CD14-positive monocyte (primary cell): ENCODE measurements at regions not wholly inside any gene's neighbourhood (a gene's known extent, or its start where the extent isn't known, plus 50 kb on each side); places are given as distances from the start of the nearest gene placed in this dataset.

Experiments used
- DNase-seq, 3 donors: peaks; one replicate each; pipeline ENCODE4 v3.0.0-alpha.2; 2011 to 2022
- H2AFZ ChIP-seq: 2 replicates; pipeline ENCODE4 v1.6.0; 2012; ENCODE audit warnings: mild to moderate bottlenecking, low read depth, low read length, inconsistent platforms; ENCODE audit not compliant: insufficient read depth, poor library complexity, severe bottlenecking
- H3K27ac ChIP-seq, 2 donors: 1 replicate in 1 of 2; 2 replicates in 1 of 2; pipeline ENCODE4 v1.5.1; 2012 to 2013; ENCODE audit warnings: low read length in 2 of 2, control low read depth in 1 of 2, inconsistent platforms in 1 of 2, low read depth in 1 of 2, mild to moderate bottlenecking in 1 of 2
- H3K27me3 ChIP-seq, 2 donors: one replicate each; pipeline versions ENCODE4 v1.6.0 to v1.6.1; 2011 to 2013; ENCODE audit warnings: low read length in 2 of 2; ENCODE audit not compliant: control insufficient read depth in 2 of 2, insufficient read depth in 2 of 2
- H3K36me3 ChIP-seq, 2 donors: replicated peaks in 1 of 2; 1 replicate in 1 of 2; 2 replicates in 1 of 2; pipeline versions ENCODE4 v1.5.1 to v1.6.1; 2012 to 2013; ENCODE audit warnings: low read length in 2 of 2, control low read depth in 1 of 2, inconsistent platforms in 1 of 2, mild to moderate bottlenecking in 1 of 2; ENCODE audit not compliant: insufficient read depth in 2 of 2, control insufficient read depth in 1 of 2
- H3K4me1 ChIP-seq, 2 donors: 1 replicate in 1 of 2; 2 replicates in 1 of 2; pipeline versions ENCODE4 v1.5.1 to v1.6.1; 2012 to 2013; ENCODE audit warnings: low read length in 2 of 2, control low read depth in 1 of 2, inconsistent platforms in 1 of 2, mild to moderate bottlenecking in 1 of 2, moderate library complexity in 1 of 2; ENCODE audit not compliant: insufficient read depth in 2 of 2, control insufficient read depth in 1 of 2
- H3K4me2 ChIP-seq: replicated peaks from 2 replicates; pipeline ENCODE3; 2012; ENCODE audit warnings: low read length, moderate library complexity, mild to moderate bottlenecking; ENCODE audit not compliant: poor library complexity, severe bottlenecking; ENCODE audit errors: extremely low read depth
- H3K4me3 ChIP-seq, 3 experiments: fragments of 200-600 bp in 1 of 3; sonication (generic) in 1 of 3; replicated peaks in 1 of 3; 1 replicate in 2 of 3; 2 replicates in 1 of 3; pipeline ENCODE4 v1.5.1; 2011 to 2013; ENCODE audit warnings: low read length in 3 of 3, mild to moderate bottlenecking in 3 of 3, control low read depth in 2 of 3, low read depth in 2 of 3, inconsistent platforms in 1 of 3, moderate library complexity in 1 of 3
- H3K79me2 ChIP-seq: 2 replicates; pipeline ENCODE4 v1.6.0; 2012; ENCODE audit warnings: mild to moderate bottlenecking, control low read depth, inconsistent platforms, low read length, moderate library complexity; ENCODE audit not compliant: insufficient read depth
- H3K9ac ChIP-seq: 2 replicates; pipeline ENCODE4 v1.6.0; 2017; ENCODE audit warnings: low read length, mild to moderate bottlenecking; ENCODE audit not compliant: insufficient read depth, poor library complexity, severe bottlenecking
- H3K9me3 ChIP-seq, 2 donors: replicated peaks in 1 of 2; 1 replicate in 1 of 2; 2 replicates in 1 of 2; pipeline versions ENCODE4 v1.5.1 to v1.6.1; 2012 to 2013; ENCODE audit warnings: low read length in 2 of 2, control low read depth in 1 of 2; ENCODE audit not compliant: control insufficient read depth in 1 of 2, insufficient read depth in 1 of 2
- H4K20me1 ChIP-seq: 2 replicates; pipeline ENCODE4 v1.6.0; 2012; ENCODE audit warnings: mild to moderate bottlenecking, low read length, control low read depth, moderate library complexity; ENCODE audit not compliant: insufficient read depth
- H3K27ac Mint-ChIP-seq, 7 donors: one replicate each; pipeline ENCODE4 v1.8.0; 2020; ENCODE audit warnings: mild to moderate bottlenecking in 7 of 7, mixed read lengths in 7 of 7, moderate library complexity in 6 of 7, inconsistent platforms in 2 of 7
- H3K27me3 Mint-ChIP-seq, 3 donors: one replicate each; pipeline ENCODE4 v1.8.0; 2021 to 2022; ENCODE audit warnings: low read depth in 3 of 3, mild to moderate bottlenecking in 3 of 3, mixed read lengths in 3 of 3, moderate library complexity in 3 of 3, inconsistent platforms in 1 of 3
- H3K36me3 Mint-ChIP-seq, 2 donors: one replicate each; pipeline ENCODE4 v1.8.0; 2020; ENCODE audit warnings: mixed read lengths in 2 of 2, inconsistent platforms in 1 of 2, mild to moderate bottlenecking in 1 of 2
- H3K4me1 Mint-ChIP-seq: one replicate; pipeline ENCODE4 v1.8.0; 2020; ENCODE audit warnings: mild to moderate bottlenecking, mixed read lengths
- H3K4me3 Mint-ChIP-seq, 2 donors: one replicate each; pipeline ENCODE4 v1.8.0; 2020; ENCODE audit warnings: mild to moderate bottlenecking in 2 of 2, mixed read lengths in 2 of 2, moderate library complexity in 1 of 2
- H3K9me3 Mint-ChIP-seq, 7 donors: one replicate each; pipeline ENCODE4 v1.8.0; 2020 to 2022; ENCODE audit warnings: mixed read lengths in 7 of 7, mild to moderate bottlenecking in 6 of 7, moderate library complexity in 6 of 7, inconsistent platforms in 2 of 7
- CTCF ChIP-seq: fragments of 200-600 bp; IDR thresholded peaks from one replicate; pipeline ENCODE4 v1.8.0; 2022; ENCODE audit warnings: antibody characterized with exemption, mild to moderate bottlenecking
- WGBS: methylation state at CpG from one replicate; pipeline ENCODE4 v1.1.5; 2013; ENCODE audit warnings: missing lambda C conversion rate; ENCODE audit not compliant: insufficient coverage; 5-methylcytosine and 5-hydroxymethylcytosine counted together
- intact Hi-C, 2 donors: fragments of 100-400 bp; cut with micrococcal nuclease; formaldehyde crosslinking; loops; one replicate each; pipeline versions ENCODE4 v1.15.0 to v1.15.1; 2023

GRCh38 chr15:81083201-81083600 lies 50.9 kb upstream of the CFAP161 start:
- no peaks in the 10 kb centered on the region for H3K9me3 Mint-ChIP-seq
- no peaks in the 10 kb centered on the region for H3K79me2 ChIP-seq
- H3K4me2 ChIP-seq: no peak overlapping the region
- no peak overlapping the region for H3K27ac ChIP-seq
- no peak overlapping the region for H3K27ac Mint-ChIP-seq
- no peak overlapping the region for H2AFZ ChIP-seq
- TF ChIP-seq CTCF: no peak
- no peak for DNase-seq
- intact Hi-C loops: no loop called here
- 79% methylated on average over 2 of the region's 3 CpGs for WGBS
- H3K4me1 ChIP-seq: no peaks in the 10 kb centered on the region
- H4K20me1 ChIP-seq: no peaks in the 10 kb centered on the region
- no peak overlapping the region for H3K4me3 Mint-ChIP-seq
- no peaks in the 10 kb centered on the region for H3K9me3 ChIP-seq
- no peaks in the 10 kb centered on the region for H3K36me3 Mint-ChIP-seq
- H3K4me1 Mint-ChIP-seq: no peaks in the 10 kb centered on the region
- no peaks in the 10 kb centered on the region for H3K27me3 ChIP-seq
- peaks cover 5 to 9% (median 5%) of the 10 kb centered on the region in 3 donors for H3K27me3 Mint-ChIP-seq
- no peaks in the 10 kb centered on the region for H3K36me3 ChIP-seq
- H3K9ac ChIP-seq: no peak overlapping the region
- H3K4me3 ChIP-seq: no peak overlapping the region
